ENCODE measurements at regions not wholly inside any gene's neighbourhood (a gene's known extent, or its start where the extent isn't known, plus 50 kb on each side); places are given as distances from the start of the nearest gene placed in this dataset.

DNA sequence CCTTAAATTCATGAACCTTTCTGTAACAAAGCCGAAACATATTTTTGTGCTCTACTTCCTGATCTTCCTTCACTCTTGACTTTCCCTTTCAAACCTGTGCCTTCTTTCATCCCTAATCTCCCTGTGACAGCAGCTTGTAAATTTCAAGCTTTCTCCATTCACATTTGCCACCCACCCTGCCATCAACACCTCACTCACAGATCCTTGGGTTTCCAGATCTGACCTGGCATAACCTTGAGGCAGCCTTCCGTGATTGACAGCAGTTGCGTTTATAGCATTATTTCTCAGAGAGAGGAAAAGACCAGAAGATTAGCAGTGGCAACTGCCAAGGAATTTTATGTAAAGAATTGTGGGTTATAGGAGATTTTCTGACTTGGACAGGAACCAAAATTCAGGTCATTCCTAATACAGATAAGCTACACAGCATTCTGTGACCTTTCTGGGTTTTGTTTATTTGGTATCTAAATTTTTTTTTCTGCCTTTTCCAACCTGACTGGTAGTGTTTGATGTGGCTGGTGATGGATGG lies 260.0 kb downstream of the NR2F1-AS1 start:
- no peak for DNase-seq (ENCODE audit: low spot score)

DNA sequence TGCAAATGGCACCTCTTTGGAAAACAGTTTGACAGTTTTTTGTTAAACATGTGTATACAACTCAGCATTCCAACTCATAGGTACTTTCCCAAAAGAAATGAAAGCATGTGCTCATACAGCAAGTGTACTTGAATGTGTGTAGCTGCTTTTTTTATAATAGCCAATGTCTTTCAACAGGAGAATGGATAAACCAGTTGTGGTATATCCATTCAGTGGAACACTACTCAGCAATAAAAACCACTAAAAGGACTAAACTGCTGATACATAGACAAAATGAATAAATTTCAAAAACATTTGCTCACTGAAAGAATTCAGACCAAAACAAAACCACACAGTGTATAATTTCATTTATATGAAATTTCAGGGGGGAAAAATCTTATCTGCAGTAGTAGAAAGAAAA lies 267.3 kb downstream of the NR2F1-AS1 start:
- no peak for DNase-seq (ENCODE audit: low spot score)

DNA sequence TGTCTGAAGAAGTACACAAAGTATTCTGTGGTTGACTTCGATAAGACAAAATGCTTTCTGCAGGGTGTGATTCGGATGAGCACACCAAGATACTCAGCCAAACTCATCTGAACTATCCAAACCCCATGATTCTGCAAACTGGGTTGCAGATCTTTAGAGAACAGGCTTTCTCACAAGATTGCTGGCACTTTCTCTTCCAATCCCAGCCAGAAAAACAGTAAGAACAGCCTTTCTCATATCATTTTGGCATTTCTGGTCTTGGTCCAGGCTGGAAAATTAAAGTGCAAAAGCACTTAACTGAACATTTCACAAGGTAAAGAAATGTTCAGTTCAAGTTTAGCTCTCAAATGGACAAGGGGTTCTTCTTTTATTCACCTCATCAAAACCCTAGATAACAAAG lies 269.1 kb downstream of the NR2F1-AS1 start:
- DNase-seq (ENCODE audit: low spot score): no peak

DNA sequence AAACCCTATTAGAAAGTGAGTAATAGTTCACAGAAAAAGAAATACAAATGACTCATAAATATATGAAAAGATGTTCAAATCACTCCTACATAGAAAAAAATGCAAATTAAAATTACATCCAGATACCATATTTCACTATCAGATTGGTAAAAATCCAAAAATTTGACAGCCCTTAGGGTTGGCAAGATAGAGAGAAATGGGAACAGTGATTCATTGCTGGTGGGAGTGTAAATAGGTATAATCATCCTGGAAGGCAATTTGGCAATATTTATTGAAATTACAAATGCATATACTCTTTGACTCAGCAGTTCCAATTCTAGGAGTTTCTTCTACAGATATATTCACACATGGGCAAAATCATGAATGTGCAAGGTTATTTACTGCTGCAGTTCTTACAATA lies 273.5 kb downstream of the NR2F1-AS1 start:
- DNase-seq (ENCODE audit: low spot score): no peak

GRCh38 chr5:93305984-93306383 lies 275.0 kb downstream of the NR2F1-AS1 start:
- no peak for DNase-seq (ENCODE audit: low spot score)

DNA sequence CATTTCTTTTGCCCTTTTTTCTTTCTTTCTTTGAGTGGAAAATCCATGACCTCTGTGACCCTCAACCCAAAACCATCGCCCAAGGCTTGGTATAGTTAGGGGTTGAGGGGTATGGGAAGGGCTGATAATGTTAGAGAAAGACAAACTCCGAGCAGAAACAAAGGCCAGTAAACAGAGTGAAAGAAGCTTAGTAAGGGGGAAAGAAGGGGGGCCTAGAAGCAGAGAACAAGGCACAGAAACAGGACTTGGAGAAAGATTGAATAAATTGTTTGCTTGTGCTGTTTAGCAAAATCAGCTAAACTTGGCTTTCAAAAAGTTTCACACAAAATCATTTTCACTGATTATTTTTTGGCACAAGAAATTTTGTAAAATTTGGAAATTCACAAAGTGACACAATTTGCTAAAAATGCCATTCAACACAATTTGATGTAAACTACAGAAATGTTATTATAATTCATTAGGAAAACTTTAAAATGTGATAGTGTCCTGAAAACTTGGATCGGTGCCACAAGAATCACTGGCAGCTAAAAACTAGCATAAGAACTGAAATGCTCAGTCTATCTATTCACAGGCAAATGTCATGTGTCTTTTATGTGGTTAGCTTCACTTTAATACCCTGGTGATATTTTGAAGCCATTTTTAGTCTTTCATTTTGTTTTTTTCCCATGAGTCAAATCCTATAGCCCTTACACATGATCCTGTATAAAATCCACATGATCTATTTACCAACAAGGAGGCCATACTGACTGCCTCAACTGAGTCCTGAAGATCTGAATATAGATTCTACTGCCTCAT lies 276.4 kb downstream of the NR2F1-AS1 start:
- DNase-seq (ENCODE audit: low spot score): no peak

GRCh38 chr5:93303291-93303691 lies 277.7 kb downstream of the NR2F1-AS1 start:
- no peak for DNase-seq (ENCODE audit: low spot score)

DNA sequence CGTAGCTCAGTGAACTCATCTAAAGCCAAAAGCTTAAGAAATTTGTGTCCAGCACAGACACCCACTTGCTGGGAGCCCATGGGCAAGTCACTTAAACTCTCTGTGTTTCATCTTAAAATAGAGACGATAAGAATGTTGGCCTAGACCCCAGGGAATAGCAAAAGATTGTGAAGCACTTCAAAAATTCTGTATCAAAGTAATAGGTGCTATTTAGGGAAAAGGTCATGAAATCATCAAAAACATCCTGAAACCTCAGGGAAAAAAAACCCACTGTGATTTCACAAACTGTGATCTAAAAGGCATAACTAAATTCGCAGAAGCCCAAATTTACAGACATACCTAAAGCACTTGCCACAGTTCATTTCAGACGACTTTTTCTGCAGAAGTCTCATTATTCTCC lies 278.3 kb downstream of the NR2F1-AS1 start:
- DNase-seq (ENCODE audit: low spot score): no peak

- DNase-seq (ENCODE audit: low spot score): no peak
Measured at GRCh38 chr5:93300945-93301344, 280.1 kb downstream of the NR2F1-AS1 start.

- DNase-seq (ENCODE audit: low spot score): no peak
Measured at GRCh38 chr5:93300309-93300923, 280.6 kb downstream of the NR2F1-AS1 start.

GRCh38 chr5:93299681-93300308 lies 281.2 kb downstream of the NR2F1-AS1 start:
- peak; percentile 27 for DNase-seq (ENCODE audit: low spot score)

GRCh38 chr5:93297116-93297515 lies 283.9 kb downstream of the NR2F1-AS1 start:
- no peak for DNase-seq (ENCODE audit: low spot score)

DNA sequence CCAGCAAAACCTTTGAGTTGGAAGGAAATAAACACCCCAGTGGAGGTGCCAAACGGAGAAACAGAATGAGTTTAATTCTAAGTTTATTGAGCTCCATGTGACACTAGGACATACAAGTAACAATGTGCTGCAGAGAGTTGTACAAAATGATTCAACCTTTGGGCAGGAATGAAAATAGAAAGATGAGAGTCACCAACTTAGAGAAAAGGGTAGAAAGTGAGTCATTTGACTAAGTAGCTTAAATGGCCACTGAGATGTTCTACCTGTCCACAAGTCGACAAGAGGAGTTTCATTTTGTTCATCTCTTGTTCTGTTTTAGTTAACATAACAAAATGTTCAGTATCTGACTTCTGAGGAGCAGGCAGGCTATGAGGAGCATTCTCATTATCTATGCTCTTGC lies 284.7 kb downstream of the NR2F1-AS1 start:
- DNase-seq (ENCODE audit: low spot score): no peak

GRCh38 chr5:93294996-93295395 lies 286.0 kb downstream of the NR2F1-AS1 start:
- no peak for DNase-seq (ENCODE audit: low spot score)

DNA sequence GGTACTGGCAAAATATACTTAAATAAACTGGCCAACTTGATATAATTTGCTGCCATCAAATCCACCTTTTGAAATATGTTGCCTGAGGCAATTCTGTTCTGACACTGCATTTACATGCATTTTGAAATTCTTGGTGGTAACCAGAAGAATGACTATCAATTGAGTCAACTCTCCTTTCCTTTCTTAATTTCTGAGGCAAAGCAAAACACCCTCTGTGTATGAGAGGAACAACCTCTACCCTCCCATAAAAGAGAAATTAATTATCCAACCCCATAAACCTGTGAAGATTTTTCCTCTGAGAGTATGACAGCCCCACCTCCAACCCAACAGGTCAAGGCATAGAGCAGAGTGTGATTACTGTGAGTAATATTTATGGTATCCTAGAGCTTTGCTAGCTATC lies 286.8 kb downstream of the NR2F1-AS1 start:
- no peak for DNase-seq (ENCODE audit: low spot score)

GRCh38 chr5:93289942-93290341 lies 291.1 kb downstream of the NR2F1-AS1 start:
- DNase-seq (ENCODE audit: low spot score): no peak

DNA sequence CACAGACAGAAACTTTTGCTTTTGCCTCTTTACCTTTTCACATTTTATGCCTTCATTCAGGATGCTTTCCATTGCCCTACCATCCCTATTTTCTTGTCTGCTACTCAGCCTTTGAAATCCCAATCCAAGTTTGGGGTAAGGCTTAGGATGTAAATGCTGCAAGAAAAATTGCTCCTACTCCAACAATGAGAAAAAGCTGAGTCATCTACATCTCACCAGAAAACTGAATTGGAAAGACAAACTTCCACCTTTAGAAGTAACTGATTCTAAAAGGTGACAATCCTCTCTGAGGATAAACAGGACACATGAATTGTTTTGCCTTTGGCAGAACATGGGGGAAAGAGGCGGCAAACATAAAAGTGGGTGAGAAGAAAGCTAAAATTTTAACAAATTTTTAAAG lies 295.6 kb downstream of the NR2F1-AS1 start:
- no peak for DNase-seq (ENCODE audit: low spot score)

- DNase-seq (ENCODE audit: low spot score): no peak
Measured at GRCh38 chr5:93281980-93282772, 298.8 kb downstream of the NR2F1-AS1 start.

GRCh38 chr5:93280518-93280917 lies 300.5 kb downstream of the NR2F1-AS1 start:
- DNase-seq (ENCODE audit: low spot score): no peak

DNA sequence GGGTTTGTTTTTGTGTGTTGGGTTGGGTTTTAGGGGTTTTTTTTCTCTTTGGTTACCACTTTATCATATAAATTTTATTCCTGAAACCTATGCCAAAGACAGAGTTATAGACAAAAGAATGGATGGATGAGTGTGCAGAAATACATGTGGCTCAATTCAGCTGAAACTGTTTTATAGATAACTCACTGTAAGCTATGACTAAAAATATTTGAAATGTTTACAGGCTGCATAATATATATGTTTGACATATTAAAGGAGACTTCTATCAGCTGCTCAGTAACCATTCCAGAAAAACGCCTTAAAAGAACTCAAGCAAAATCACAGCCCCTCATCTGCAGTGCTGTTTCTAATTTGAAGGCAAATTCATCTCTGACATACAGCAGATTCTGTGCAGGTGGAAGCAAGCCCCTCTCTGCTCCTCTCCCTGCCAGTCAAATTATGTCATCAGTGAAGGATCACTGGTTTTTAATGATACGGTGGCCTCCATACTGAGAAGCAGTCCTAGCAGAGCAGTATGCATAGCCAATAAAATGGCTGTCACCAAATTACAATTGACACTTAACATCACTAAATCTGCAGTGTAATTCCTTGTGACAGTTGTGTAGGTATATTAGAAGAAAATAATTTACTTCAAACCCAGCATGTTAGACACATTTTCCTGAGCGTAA lies 301.6 kb downstream of the NR2F1-AS1 start:
- no peak for DNase-seq (ENCODE audit: low spot score)

- DNase-seq (ENCODE audit: low spot score): no peak
Measured at GRCh38 chr5:93278896-93279295, 302.1 kb downstream of the NR2F1-AS1 start.

DNA sequence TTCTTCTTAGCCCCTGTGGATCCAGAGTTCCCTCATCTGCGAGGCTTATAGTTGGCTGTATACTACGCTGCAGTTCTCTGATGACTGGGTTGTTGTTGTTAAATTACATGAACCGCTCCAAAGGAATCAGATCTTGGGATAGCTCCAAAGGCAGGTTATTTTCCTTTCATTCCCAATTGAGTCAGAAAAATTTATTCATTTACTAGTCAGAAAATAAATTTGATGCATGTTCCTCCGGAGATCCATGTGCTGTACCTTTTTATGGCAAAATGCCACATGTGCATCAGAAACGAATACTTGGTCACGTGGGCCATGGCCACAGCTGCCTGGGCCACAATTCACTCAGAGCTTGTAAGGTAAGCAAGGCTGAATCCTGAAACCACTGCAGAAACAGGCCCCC lies 304.0 kb downstream of the NR2F1-AS1 start:
- DNase-seq (ENCODE audit: low spot score): no peak
